ENCODE measurements at regions not wholly inside any gene's neighbourhood (a gene's known extent, or its start where the extent isn't known, plus 50 kb on each side); places are given as distances from the start of the nearest gene placed in this dataset.

DNA sequence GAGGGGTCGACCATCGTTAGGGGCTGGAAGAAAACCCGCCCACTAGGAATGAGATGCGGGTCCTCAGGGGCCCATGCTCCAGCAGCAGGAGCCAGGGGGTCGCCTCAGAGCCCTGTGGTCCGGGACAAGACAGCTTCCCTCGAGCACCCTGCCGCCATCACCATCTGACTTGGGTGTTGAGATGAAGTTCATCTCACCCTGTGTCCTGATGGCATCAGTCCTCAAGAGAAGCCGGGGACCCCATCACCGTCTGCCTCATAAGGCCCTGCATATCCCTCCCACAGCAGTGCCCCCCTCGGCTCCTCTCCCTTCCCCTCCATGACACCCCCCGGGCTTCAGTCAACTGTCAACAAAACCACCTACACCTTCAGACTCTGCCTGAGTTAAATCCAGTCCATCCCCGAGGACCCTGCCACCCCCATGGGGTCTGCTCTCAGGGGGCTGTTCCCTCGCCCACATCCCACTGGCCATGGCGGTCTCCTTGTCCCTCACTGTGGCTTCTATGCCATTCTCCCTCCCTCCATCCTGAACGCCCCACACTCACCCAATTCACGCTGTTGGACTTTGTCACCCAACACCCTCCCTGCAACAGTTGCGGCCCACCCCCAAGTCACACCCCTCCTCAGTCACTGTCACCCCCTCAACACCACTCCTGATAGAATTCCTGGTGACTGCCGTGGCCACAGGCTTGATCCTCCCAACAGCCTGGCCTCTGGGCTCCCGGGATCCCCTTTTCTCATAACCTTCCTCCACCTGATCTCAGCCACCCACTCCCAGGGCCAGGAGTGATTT is 87.7 kb upstream of the RTL6 start:
- no peaks in the 10 kb centered on the region for H3K36me3 ChIP-seq (ENCODE audit: control insufficient read depth, insufficient read depth, low read length)
- H3K4me2 ChIP-seq (ENCODE audit: insufficient read depth, low read length): no peak overlapping the region
- WGBS (ENCODE audit: insufficient coverage, low coverage, missing lambda C conversion rate): 0% methylated on average over 14 of the region's 20 CpGs
- no peak for ATAC-seq
- no TSS peak for BruUV-seq (replicated peaks)
- no peaks in the 10 kb centered on the region for H3K9me3 ChIP-seq (replicated peaks; ENCODE audit: control insufficient read depth, insufficient read depth, low read depth, low read length)
- H3K4me1 ChIP-seq (replicated peaks in 1 of 2; ENCODE audit: control insufficient read depth in 2 of 2, insufficient read depth in 2 of 2, low read length in 2 of 2): no peaks in the 10 kb centered on the region
- DNase-seq (ENCODE audit: extremely low read depth in 1 of 4, low spot score in 3 of 4): no peak
- H3K79me2 ChIP-seq (ENCODE audit: control insufficient read depth, insufficient read depth, low read length): no peaks in the 10 kb centered on the region
- no peak for FAIRE-seq
- ChIA-PET POLR2A (no interaction called here), CTCF (ENCODE audit: low intra/inter-chr PET ratio) (no interaction called here)
- intact Hi-C loops (cut with micrococcal nuclease) (no loop called here), in situ Hi-C loops (cut with MboI) (no loop called here)
- H3K27ac ChIP-seq (ENCODE audit: extremely low read depth, low read depth, low read length): no peak overlapping the region
- no peak overlapping the region for H2AFZ ChIP-seq (ENCODE audit: low read depth, low read length)
- no peak overlapping the region for H3K9ac ChIP-seq (ENCODE audit: insufficient read depth in 1 of 2, low read depth in 2 of 2, low read length in 2 of 2)
- no peak overlapping the region for H3K4me3 ChIP-seq
- no peaks in the 10 kb centered on the region for H3K9me1 ChIP-seq (ENCODE audit: control insufficient read depth, insufficient read depth, low read length)
- H3K27me3 ChIP-seq (ENCODE audit: control insufficient read depth in 2 of 2, insufficient read depth in 2 of 2, low read length in 2 of 2): peaks cover 4 to 41% of the 10 kb centered on the region in 2 experiments; a peak in 3 of 5 replicates
- no peaks in the 10 kb centered on the region for H4K20me1 ChIP-seq (replicated peaks; ENCODE audit: control insufficient read depth, insufficient read depth, low read length)
- no peak for TF ChIP-seq HDAC8 (tag; IDR thresholded peaks at IDR 0.05)
- TF ChIP-seq, protein P1, sequence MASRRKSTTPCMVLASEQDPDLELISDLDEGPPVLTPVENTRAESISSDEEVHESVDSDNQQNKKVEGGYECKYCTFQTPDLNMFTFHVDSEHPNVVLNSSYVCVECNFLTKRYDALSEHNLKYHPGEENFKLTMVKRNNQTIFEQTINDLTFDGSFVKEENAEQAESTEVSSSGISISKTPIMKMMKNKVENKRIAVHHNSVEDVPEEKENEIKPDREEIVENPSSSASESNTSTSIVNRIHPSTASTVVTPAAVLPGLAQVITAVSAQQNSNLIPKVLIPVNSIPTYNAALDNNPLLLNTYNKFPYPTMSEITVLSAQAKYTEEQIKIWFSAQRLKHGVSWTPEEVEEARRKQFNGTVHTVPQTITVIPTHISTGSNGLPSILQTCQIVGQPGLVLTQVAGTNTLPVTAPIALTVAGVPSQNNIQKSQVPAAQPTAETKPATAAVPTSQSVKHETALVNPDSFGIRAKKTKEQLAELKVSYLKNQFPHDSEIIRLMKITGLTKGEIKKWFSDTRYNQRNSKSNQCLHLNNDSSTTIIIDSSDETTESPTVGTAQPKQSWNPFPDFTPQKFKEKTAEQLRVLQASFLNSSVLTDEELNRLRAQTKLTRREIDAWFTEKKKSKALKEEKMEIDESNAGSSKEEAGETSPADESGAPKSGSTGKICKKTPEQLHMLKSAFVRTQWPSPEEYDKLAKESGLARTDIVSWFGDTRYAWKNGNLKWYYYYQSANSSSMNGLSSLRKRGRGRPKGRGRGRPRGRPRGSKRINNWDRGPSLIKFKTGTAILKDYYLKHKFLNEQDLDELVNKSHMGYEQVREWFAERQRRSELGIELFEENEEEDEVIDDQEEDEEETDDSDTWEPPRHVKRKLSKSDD (conservative IDR thresholded peaks at IDR 0.05; ENCODE audit: low read length): no peak
- no peak for TF ChIP-seq RBM14 (IDR thresholded peaks at IDR 0.05; ENCODE audit: borderline replicate concordance, insufficient read depth, low read depth, low read length)
- TF ChIP-seq HNRNPL (IDR thresholded peaks at IDR 0.05; ENCODE audit: low read depth, low read length): no peak
- TF ChIP-seq IRF2 (CRISPR knock-in tag; IDR thresholded peaks at IDR 0.05): no peak
- TF ChIP-seq ZNF24 (IDR thresholded peaks at IDR 0.05): no peak
- no peak for TF ChIP-seq POU5F1 (IDR thresholded peaks at IDR 0.05; ENCODE audit: borderline replicate concordance, low read depth, low read length, partially characterized antibody)
- no peak for TF ChIP-seq MTA1 (IDR thresholded peaks at IDR 0.05; ENCODE audit: borderline replicate concordance)
- TF ChIP-seq, protein P2, sequence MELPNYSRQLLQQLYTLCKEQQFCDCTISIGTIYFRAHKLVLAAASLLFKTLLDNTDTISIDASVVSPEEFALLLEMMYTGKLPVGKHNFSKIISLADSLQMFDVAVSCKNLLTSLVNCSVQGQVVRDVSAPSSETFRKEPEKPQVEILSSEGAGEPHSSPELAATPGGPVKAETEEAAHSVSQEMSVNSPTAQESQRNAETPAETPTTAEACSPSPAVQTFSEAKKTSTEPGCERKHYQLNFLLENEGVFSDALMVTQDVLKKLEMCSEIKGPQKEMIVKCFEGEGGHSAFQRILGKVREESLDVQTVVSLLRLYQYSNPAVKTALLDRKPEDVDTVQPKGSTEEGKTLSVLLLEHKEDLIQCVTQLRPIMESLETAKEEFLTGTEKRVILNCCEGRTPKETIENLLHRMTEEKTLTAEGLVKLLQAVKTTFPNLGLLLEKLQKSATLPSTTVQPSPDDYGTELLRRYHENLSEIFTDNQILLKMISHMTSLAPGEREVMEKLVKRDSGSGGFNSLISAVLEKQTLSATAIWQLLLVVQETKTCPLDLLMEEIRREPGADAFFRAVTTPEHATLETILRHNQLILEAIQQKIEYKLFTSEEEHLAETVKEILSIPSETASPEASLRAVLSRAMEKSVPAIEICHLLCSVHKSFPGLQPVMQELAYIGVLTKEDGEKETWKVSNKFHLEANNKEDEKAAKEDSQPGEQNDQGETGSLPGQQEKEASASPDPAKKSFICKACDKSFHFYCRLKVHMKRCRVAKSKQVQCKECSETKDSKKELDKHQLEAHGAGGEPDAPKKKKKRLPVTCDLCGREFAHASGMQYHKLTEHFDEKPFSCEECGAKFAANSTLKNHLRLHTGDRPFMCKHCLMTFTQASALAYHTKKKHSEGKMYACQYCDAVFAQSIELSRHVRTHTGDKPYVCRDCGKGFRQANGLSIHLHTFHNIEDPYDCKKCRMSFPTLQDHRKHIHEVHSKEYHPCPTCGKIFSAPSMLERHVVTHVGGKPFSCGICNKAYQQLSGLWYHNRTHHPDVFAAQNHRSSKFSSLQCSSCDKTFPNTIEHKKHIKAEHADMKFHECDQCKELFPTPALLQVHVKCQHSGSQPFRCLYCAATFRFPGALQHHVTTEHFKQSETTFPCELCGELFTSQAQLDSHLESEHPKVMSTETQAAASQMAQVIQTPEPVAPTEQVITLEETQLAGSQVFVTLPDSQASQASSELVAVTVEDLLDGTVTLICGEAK (IDR thresholded peaks at IDR 0.05): no peak
- TF ChIP-seq, protein P2 (CRISPR knock-in tag; IDR thresholded peaks at IDR 0.05): no peak
- no peak for TF ChIP-seq XRCC5 (IDR thresholded peaks at IDR 0.05; ENCODE audit: low read depth, low read length)
- no peak for TF ChIP-seq POLR2A (conservative IDR thresholded peaks at IDR 0.05)

Measured in K562 (cell line).